Ovary (tissue), 3 donors: ENCODE measurements at regions not wholly inside any gene's neighbourhood (a gene's known extent, or its start where the extent isn't known, plus 50 kb on each side); places are given as distances from the start of the nearest gene placed in this dataset.

ENCODE experiments used
- EP300 ChIP-seq: sonication (generic); formaldehyde crosslinking; IDR thresholded peaks from one replicate; pipeline ENCODE4 v1.6.1; 2017; ENCODE audit warnings: antibody characterized with exemption
- POLR2A ChIP-seq: fragments of 450-650 bp; IDR thresholded peaks from one replicate; pipeline ENCODE4 v1.6.1; 2017; ENCODE audit warnings: antibody characterized with exemption, mild to moderate bottlenecking, moderate library complexity
- TF ChIP-seq, protein P1 (sequence below), 3 donors: fragments of 450-650 bp in 2 of 3; fragments of 200-600 bp in 1 of 3; IDR thresholded peaks; one replicate each; pipeline versions ENCODE4 v1.5.1 to v1.8.0; 2016 to 2022; ENCODE audit warnings: antibody characterized with exemption in 3 of 3, mild to moderate bottlenecking in 1 of 3
- donor health status: DM: no; HTN: no; CAD: no.

DNA sequence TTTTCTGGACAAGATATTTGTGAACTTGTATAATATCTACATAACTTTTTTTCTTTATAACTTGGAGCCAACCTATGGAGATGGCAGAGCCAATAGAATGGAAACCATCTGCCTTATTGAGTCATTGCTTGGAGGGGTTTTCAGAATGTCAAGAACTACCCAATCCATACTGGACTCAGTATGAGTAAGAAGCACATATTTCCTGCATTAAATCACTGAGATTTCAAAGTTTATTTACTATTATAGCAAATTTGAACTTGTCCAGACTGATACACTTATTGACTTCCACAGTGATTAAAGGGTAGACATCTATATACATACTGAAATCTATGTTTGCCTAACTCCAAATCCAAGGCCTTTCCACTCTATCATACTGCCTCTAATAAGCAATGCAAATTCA lies 704.0 kb downstream of the KCNA4 start:
- TF ChIP-seq, protein P1, sequence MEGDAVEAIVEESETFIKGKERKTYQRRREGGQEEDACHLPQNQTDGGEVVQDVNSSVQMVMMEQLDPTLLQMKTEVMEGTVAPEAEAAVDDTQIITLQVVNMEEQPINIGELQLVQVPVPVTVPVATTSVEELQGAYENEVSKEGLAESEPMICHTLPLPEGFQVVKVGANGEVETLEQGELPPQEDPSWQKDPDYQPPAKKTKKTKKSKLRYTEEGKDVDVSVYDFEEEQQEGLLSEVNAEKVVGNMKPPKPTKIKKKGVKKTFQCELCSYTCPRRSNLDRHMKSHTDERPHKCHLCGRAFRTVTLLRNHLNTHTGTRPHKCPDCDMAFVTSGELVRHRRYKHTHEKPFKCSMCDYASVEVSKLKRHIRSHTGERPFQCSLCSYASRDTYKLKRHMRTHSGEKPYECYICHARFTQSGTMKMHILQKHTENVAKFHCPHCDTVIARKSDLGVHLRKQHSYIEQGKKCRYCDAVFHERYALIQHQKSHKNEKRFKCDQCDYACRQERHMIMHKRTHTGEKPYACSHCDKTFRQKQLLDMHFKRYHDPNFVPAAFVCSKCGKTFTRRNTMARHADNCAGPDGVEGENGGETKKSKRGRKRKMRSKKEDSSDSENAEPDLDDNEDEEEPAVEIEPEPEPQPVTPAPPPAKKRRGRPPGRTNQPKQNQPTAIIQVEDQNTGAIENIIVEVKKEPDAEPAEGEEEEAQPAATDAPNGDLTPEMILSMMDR (IDR thresholded peaks at IDR 0.05) = no peak
- TF ChIP-seq EP300 (no peak), POLR2A (no peak)
